Endothelial cell (in vitro differentiated cells): ENCODE measurements at regions not wholly inside any gene's neighbourhood (a gene's known extent, or its start where the extent isn't known, plus 50 kb on each side); places are given as distances from the start of the nearest gene placed in this dataset.

ENCODE experiments used
- DNase-seq: peaks from one replicate; pipeline ENCODE4 v3.0.0; 2021; ENCODE audit warnings: low spot score
- H3K27ac Mint-ChIP-seq: one replicate; pipeline ENCODE4 v1.8.0; 2021; ENCODE audit warnings: mixed read lengths, inconsistent platforms; ENCODE audit not compliant: unreplicated experiment
- H3K27me3 Mint-ChIP-seq: one replicate; pipeline ENCODE4 v1.8.0; 2021; ENCODE audit warnings: mild to moderate bottlenecking, moderate library complexity, mixed read lengths, inconsistent platforms; ENCODE audit not compliant: unreplicated experiment
- H3K36me3 Mint-ChIP-seq: one replicate; pipeline ENCODE4 v1.8.0; 2021; ENCODE audit warnings: mild to moderate bottlenecking, low read depth, mixed read lengths, inconsistent platforms; ENCODE audit not compliant: unreplicated experiment
- H3K4me1 Mint-ChIP-seq: one replicate; pipeline ENCODE4 v1.8.0; 2021; ENCODE audit warnings: mild to moderate bottlenecking, mixed read lengths, inconsistent platforms; ENCODE audit not compliant: unreplicated experiment
- H3K4me3 Mint-ChIP-seq: one replicate; pipeline ENCODE4 v1.8.0; 2021; ENCODE audit warnings: mild to moderate bottlenecking, mixed read lengths, inconsistent platforms; ENCODE audit not compliant: unreplicated experiment
- H3K9me3 Mint-ChIP-seq: one replicate; pipeline ENCODE4 v1.8.0; 2021; ENCODE audit warnings: mixed read lengths, inconsistent platforms; ENCODE audit not compliant: unreplicated experiment
- CTCF ChIP-seq: fragments of 200-600 bp; sonication (generic); IDR thresholded peaks from one replicate; pipeline ENCODE4 v1.5.0; 2021; ENCODE audit warnings: antibody characterized with exemption; ENCODE audit not compliant: unreplicated experiment

DNA sequence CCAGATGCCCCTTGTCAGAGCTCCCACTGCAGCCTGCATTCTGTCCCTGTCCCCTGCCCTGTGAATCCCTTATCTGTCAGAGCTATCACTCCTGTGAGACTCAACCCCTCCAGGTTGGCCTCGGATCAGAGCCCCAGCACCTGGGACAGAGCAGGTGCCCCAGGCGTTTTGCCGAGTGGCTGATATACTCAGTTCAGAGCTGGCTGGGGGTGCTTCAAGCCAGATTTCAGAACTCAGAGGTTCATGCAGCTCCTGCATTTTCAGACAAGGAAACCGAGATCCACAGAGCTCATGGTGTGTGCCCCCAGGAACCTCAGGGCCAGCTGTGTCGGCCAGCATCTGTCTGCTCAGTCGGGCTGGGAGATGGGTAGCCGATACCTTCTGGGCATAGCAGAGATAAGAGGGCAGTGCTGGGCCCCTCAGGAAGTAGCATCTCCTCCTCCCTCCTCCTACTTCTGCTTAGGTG lies 228.0 kb upstream of the RTL1 start:
- DNase-seq, result no peak
- no peak for TF ChIP-seq CTCF
- no peak overlapping the region for H3K27ac Mint-ChIP-seq
- H3K4me1 Mint-ChIP-seq, result peaks cover 17% of the 10 kb centered on the region
- H3K27me3 Mint-ChIP-seq, result no peaks in the 10 kb centered on the region
- peaks cover 4% of the 10 kb centered on the region for H3K36me3 Mint-ChIP-seq
- H3K4me3 Mint-ChIP-seq, result no peak overlapping the region
- H3K9me3 Mint-ChIP-seq, result no peaks in the 10 kb centered on the region

GRCh38 chr14:101132051-101132571 lies 228.6 kb upstream of the RTL1 start:
- Mint-ChIP-seq H3K27ac (no peak overlapping the region), H3K9me3 (no peaks in the 10 kb centered on the region)
- no peak for DNase-seq

GRCh38 chr14:101132588-101132987 lies 229.1 kb upstream of the RTL1 start:
- H3K9me3 Mint-ChIP-seq, result no peaks in the 10 kb centered on the region
- H3K27ac Mint-ChIP-seq, result no peak overlapping the region
- no peak for DNase-seq
- H3K36me3 Mint-ChIP-seq, result peaks cover 4% of the 10 kb centered on the region
- peaks cover 17% of the 10 kb centered on the region for H3K4me1 Mint-ChIP-seq
- H3K4me3 Mint-ChIP-seq, result no peak overlapping the region
- TF ChIP-seq CTCF, result no peak
- H3K27me3 Mint-ChIP-seq, result no peaks in the 10 kb centered on the region

More at GRCh38 chr14:101132051-101132571, 228.6 kb upstream of the RTL1 start:
- no peak overlapping the region for H3K4me3 Mint-ChIP-seq
- peaks cover 4% of the 10 kb centered on the region for H3K36me3 Mint-ChIP-seq
- TF ChIP-seq CTCF, result no peak
- peaks cover 17% of the 10 kb centered on the region for H3K4me1 Mint-ChIP-seq
- no peaks in the 10 kb centered on the region for H3K27me3 Mint-ChIP-seq

DNA sequence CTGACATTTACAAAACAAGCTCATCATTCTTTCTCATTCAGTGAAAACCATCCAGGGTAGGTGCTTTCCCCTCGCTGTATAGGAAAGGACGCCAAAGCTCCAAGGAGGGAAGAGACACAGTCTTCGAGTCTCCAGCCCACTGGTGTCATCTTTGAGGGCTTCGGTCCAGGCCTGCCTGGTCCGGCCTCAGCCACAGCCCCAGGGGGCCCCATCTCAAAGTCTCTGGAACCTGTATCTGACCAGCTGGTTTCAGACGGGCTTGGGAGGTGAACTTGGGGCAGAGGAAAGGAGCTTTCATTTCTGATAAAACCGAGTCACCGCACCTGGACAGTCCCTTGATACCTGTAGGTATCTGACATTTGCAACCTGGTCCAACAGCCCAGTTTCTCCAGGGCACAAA lies 229.5 kb upstream of the RTL1 start:
- H3K27ac Mint-ChIP-seq, result no peak overlapping the region
- no peak overlapping the region for H3K4me3 Mint-ChIP-seq
- no peaks in the 10 kb centered on the region for H3K27me3 Mint-ChIP-seq
- no peak for DNase-seq
- H3K9me3 Mint-ChIP-seq, result no peaks in the 10 kb centered on the region
- no peak for TF ChIP-seq CTCF
- peaks cover 17% of the 10 kb centered on the region for H3K4me1 Mint-ChIP-seq
- peaks cover 4% of the 10 kb centered on the region for H3K36me3 Mint-ChIP-seq

- Mint-ChIP-seq H3K27me3 (no peaks in the 10 kb centered on the region), H3K27ac (no peak overlapping the region), H3K4me3 (no peak overlapping the region), H3K9me3 (no peaks in the 10 kb centered on the region), H3K36me3 (peaks cover 4% of the 10 kb centered on the region), H3K4me1 (peaks cover 11% of the 10 kb centered on the region)
- no peak for DNase-seq
- no peak for TF ChIP-seq CTCF
These were observed 230.7 kb upstream of the RTL1 start for GRCh38 chr14:101134161-101134631.
